ENCODE measurements at regions not wholly inside any gene's neighbourhood (a gene's known extent, or its start where the extent isn't known, plus 50 kb on each side); places are given as distances from the start of the nearest gene placed in this dataset.
"Not testable (repeated sequence)": the region's sequence is repeated elsewhere in the genome, so short reads cannot be mapped to it uniquely, and the experiment has no call there.

GRCh38 chr17:45585037-45585733, 94.7 kb upstream of the PLEKHM1 start:
- not testable (repeated sequence) for H3K9me3 ChIP-seq (replicated peaks; ENCODE audit: insufficient read depth, low read length); H3K36me3 ChIP-seq (replicated peaks; ENCODE audit: insufficient read depth, low read length); H3K4me1 ChIP-seq (ENCODE audit: low read length); H4K20me1 ChIP-seq (ENCODE audit: insufficient read depth, low read length); H3K9me2 ChIP-seq (replicated peaks; ENCODE audit: insufficient read depth, low read length); H3K27me3 ChIP-seq (replicated peaks; ENCODE audit: insufficient read depth, low read length)
- Histone ChIP-seq H3K9ac (ENCODE audit: low read length) (peak overlapping the region; percentile 92), H2AFZ (ENCODE audit: low read length) (peak overlapping the region; percentile 46; the same call in 1 of the 2 replicates), H3K4me3 (ENCODE audit: low read length) (peak overlapping the region; percentile 85), H3K79me2 (ENCODE audit: low read length) (peaks cover 42% of the 10 kb centered on the region), H3K4me2 (ENCODE audit: low read depth, low read length) (peak overlapping the region; percentile 78; the same call in 1 of the 2 replicates), H3F3A (ENCODE audit: insufficient read depth, low read length) (peaks cover 14% of the 10 kb centered on the region), H3K27ac (ENCODE audit: low read length) (peak overlapping the region; percentile 92)
- peak; percentile 91 for DNase-seq
- peak; percentile 22; the same call in 1 of the 2 replicates for TF ChIP-seq CTCF (IDR thresholded peaks at IDR 0.05; ENCODE audit: low read length)

- not testable (repeated sequence) for H3K36me3 ChIP-seq (replicated peaks; ENCODE audit: insufficient read depth, low read length); H3K9me2 ChIP-seq (replicated peaks; ENCODE audit: insufficient read depth, low read length); H3K9me3 ChIP-seq (replicated peaks; ENCODE audit: insufficient read depth, low read length); H2AFZ ChIP-seq (ENCODE audit: low read length); H4K20me1 ChIP-seq (ENCODE audit: insufficient read depth, low read length); H3K4me1 ChIP-seq (ENCODE audit: low read length); H3K27me3 ChIP-seq (replicated peaks; ENCODE audit: insufficient read depth, low read length)
- peak; percentile 53 for DNase-seq
- peaks cover 14% of the 10 kb centered on the region for H3F3A ChIP-seq (ENCODE audit: insufficient read depth, low read length)
- H3K4me3 ChIP-seq (ENCODE audit: low read length): peak overlapping the region; percentile 85
- H3K79me2 ChIP-seq (ENCODE audit: low read length): peaks cover 34% of the 10 kb centered on the region
- H3K9ac ChIP-seq (ENCODE audit: low read length): peak overlapping the region; percentile 92
- peak overlapping the region; percentile 92; the same call in 1 of the 2 replicates for H3K27ac ChIP-seq (ENCODE audit: low read length)
- H3K4me2 ChIP-seq (ENCODE audit: low read depth, low read length): peak overlapping the region; percentile 78; the same call in 1 of the 2 replicates
Measured at GRCh38 chr17:45585794-45586650, 95.5 kb upstream of the PLEKHM1 start.

GRCh38 chr17:45586651-45586934, 96.1 kb upstream of the PLEKHM1 start:
- H3K9me3 ChIP-seq (replicated peaks; ENCODE audit: insufficient read depth, low read length); H3K4me1 ChIP-seq (ENCODE audit: low read length); H2AFZ ChIP-seq (ENCODE audit: low read length); H3K27me3 ChIP-seq (replicated peaks; ENCODE audit: insufficient read depth, low read length); H4K20me1 ChIP-seq (ENCODE audit: insufficient read depth, low read length); H3K36me3 ChIP-seq (replicated peaks; ENCODE audit: insufficient read depth, low read length); DNase-seq; H3K9me2 ChIP-seq (replicated peaks; ENCODE audit: insufficient read depth, low read length): not testable (repeated sequence)
- H3K9ac ChIP-seq (ENCODE audit: low read length): peak overlapping the region; percentile 92; the same call in 1 of the 2 replicates
- peak overlapping the region; percentile 78; the same call in 1 of the 2 replicates for H3K4me2 ChIP-seq (ENCODE audit: low read depth, low read length)
- peaks cover 28% of the 10 kb centered on the region for H3K79me2 ChIP-seq (ENCODE audit: low read length)
- H3K4me3 ChIP-seq (ENCODE audit: low read length): peak overlapping the region; percentile 85; the same call in 1 of the 2 replicates
- H3F3A ChIP-seq (ENCODE audit: insufficient read depth, low read length): peaks cover 14% of the 10 kb centered on the region
- H3K27ac ChIP-seq (ENCODE audit: low read length): peak overlapping the region; percentile 92; the same call in 1 of the 2 replicates

GRCh38 chr17:45592433-45592923, 102.0 kb upstream of the PLEKHM1 start:
- peak; percentile 61 for DNase-seq
- H3K4me2 ChIP-seq (ENCODE audit: low read depth, low read length); H3K27ac ChIP-seq (ENCODE audit: low read length); H3K9me3 ChIP-seq (replicated peaks; ENCODE audit: insufficient read depth, low read length); H3K9ac ChIP-seq (ENCODE audit: low read length); H3K79me2 ChIP-seq (ENCODE audit: low read length); H3K4me3 ChIP-seq (ENCODE audit: low read length); H2AFZ ChIP-seq (ENCODE audit: low read length); H3K27me3 ChIP-seq (replicated peaks; ENCODE audit: insufficient read depth, low read length); H3K36me3 ChIP-seq (replicated peaks; ENCODE audit: insufficient read depth, low read length); H3K9me2 ChIP-seq (replicated peaks; ENCODE audit: insufficient read depth, low read length); H4K20me1 ChIP-seq (ENCODE audit: insufficient read depth, low read length); H3K4me1 ChIP-seq (ENCODE audit: low read length); H3F3A ChIP-seq (ENCODE audit: insufficient read depth, low read length): not testable (repeated sequence)
- peak; percentile 43 for TF ChIP-seq CTCF (IDR thresholded peaks at IDR 0.05; ENCODE audit: low read length)

GRCh38 chr17:45596347-45596746, 105.8 kb upstream of the PLEKHM1 start:
- H3K27ac ChIP-seq (ENCODE audit: low read length); H3K79me2 ChIP-seq (ENCODE audit: low read length); H3K4me1 ChIP-seq (ENCODE audit: low read length); H4K20me1 ChIP-seq (ENCODE audit: insufficient read depth, low read length); H3K4me2 ChIP-seq (ENCODE audit: low read depth, low read length); H3K9ac ChIP-seq (ENCODE audit: low read length); H3K9me2 ChIP-seq (replicated peaks; ENCODE audit: insufficient read depth, low read length); DNase-seq; H3K4me3 ChIP-seq (ENCODE audit: low read length); H2AFZ ChIP-seq (ENCODE audit: low read length); H3F3A ChIP-seq (ENCODE audit: insufficient read depth, low read length); H3K27me3 ChIP-seq (replicated peaks; ENCODE audit: insufficient read depth, low read length); H3K36me3 ChIP-seq (replicated peaks; ENCODE audit: insufficient read depth, low read length); H3K9me3 ChIP-seq (replicated peaks; ENCODE audit: insufficient read depth, low read length): not testable (repeated sequence)

GRCh38 chr17:45600052-45601012, 109.8 kb upstream of the PLEKHM1 start:
- H3K4me2 ChIP-seq (ENCODE audit: low read depth, low read length); H3K27me3 ChIP-seq (replicated peaks; ENCODE audit: insufficient read depth, low read length); H4K20me1 ChIP-seq (ENCODE audit: insufficient read depth, low read length); H3K9ac ChIP-seq (ENCODE audit: low read length); H3K79me2 ChIP-seq (ENCODE audit: low read length); DNase-seq; H3K36me3 ChIP-seq (replicated peaks; ENCODE audit: insufficient read depth, low read length); H3K4me1 ChIP-seq (ENCODE audit: low read length); H3K4me3 ChIP-seq (ENCODE audit: low read length); H3K9me3 ChIP-seq (replicated peaks; ENCODE audit: insufficient read depth, low read length); H2AFZ ChIP-seq (ENCODE audit: low read length); H3F3A ChIP-seq (ENCODE audit: insufficient read depth, low read length); H3K27ac ChIP-seq (ENCODE audit: low read length); H3K9me2 ChIP-seq (replicated peaks; ENCODE audit: insufficient read depth, low read length): not testable (repeated sequence)

All from MM.1S (cell line).